Activated CD8-positive, alpha-beta memory T cell treated with anti-CD3 and anti-CD28 coated beads, Interleukin-2, amount 50 U/mL, for 24 hours (primary cell): ENCODE measurements at regions not wholly inside any gene's neighbourhood (a gene's known extent, or its start where the extent isn't known, plus 50 kb on each side); places are given as distances from the start of the nearest gene placed in this dataset.
"Not testable (repeated sequence)": the region's sequence is repeated elsewhere in the genome, so short reads cannot be mapped to it uniquely, and the experiment has no call there.

Source experiments
- DNase-seq: peaks from one replicate; pipeline ENCODE4 v3.0.0-alpha.2; 2020; ENCODE audit errors: extremely low read depth

GRCh38 chr2:16069663-16069932 is 129.2 kb downstream of the MYCN start:
- no peak for DNase-seq

GRCh38 chr2:16068552-16068940 is 128.2 kb downstream of the MYCN start:
- no peak for DNase-seq

GRCh38 chr2:16067866-16068551 is 127.7 kb downstream of the MYCN start:
- DNase-seq: no peak

- no peak for DNase-seq
Observed at GRCh38 chr2:16067444-16067843, 127.1 kb downstream of the MYCN start.

- no peak for DNase-seq
Observed at GRCh38 chr2:16067037-16067406, 126.7 kb downstream of the MYCN start.

GRCh38 chr2:16066261-16067036 is 126.1 kb downstream of the MYCN start:
- no peak for DNase-seq

- DNase-seq: not testable (repeated sequence)
Observed at GRCh38 chr2:16065272-16066069, 125.1 kb downstream of the MYCN start.

- no peak for DNase-seq
Observed at GRCh38 chr2:16064745-16065144, 124.4 kb downstream of the MYCN start.

GRCh38 chr2:16063955-16064633 is 123.7 kb downstream of the MYCN start:
- no peak for DNase-seq

- no peak for DNase-seq
Observed at GRCh38 chr2:16063251-16063850, 123.0 kb downstream of the MYCN start.

GRCh38 chr2:16062471-16063250 is 122.3 kb downstream of the MYCN start:
- no peak for DNase-seq

GRCh38 chr2:16061441-16062217 is 121.3 kb downstream of the MYCN start:
- DNase-seq: no peak

GRCh38 chr2:16060936-16061338 is 120.6 kb downstream of the MYCN start:
- no peak for DNase-seq

- no peak for DNase-seq
Observed at GRCh38 chr2:16060125-16060935, 120.0 kb downstream of the MYCN start.

GRCh38 chr2:16059393-16060016 is 119.2 kb downstream of the MYCN start:
- no peak for DNase-seq

GRCh38 chr2:16058747-16059358 is 118.5 kb downstream of the MYCN start:
- DNase-seq: no peak

- no peak for DNase-seq
Observed at GRCh38 chr2:16058256-16058655, 117.9 kb downstream of the MYCN start.

GRCh38 chr2:16057661-16058060 is 117.3 kb downstream of the MYCN start:
- DNase-seq: no peak
